ENCODE measurements at regions not wholly inside any gene's neighbourhood (a gene's known extent, or its start where the extent isn't known, plus 50 kb on each side); places are given as distances from the start of the nearest gene placed in this dataset.

- Histone ChIP-seq H4K20me1 (ENCODE audit: insufficient read depth, low read length) (no peaks in the 10 kb centered on the region), H3K9me2 (replicated peaks; ENCODE audit: insufficient read depth, low read length) (no peaks in the 10 kb centered on the region), H3K4me1 (ENCODE audit: low read length) (peaks cover 39% of the 10 kb centered on the region), H3F3A (ENCODE audit: insufficient read depth, low read length) (no peaks in the 10 kb centered on the region), H2AFZ (ENCODE audit: low read length) (no peak overlapping the region), H3K79me2 (ENCODE audit: low read length) (no peaks in the 10 kb centered on the region), H3K4me3 (ENCODE audit: low read length) (no peak overlapping the region), H3K9ac (ENCODE audit: low read length) (no peak overlapping the region), H3K9me3 (replicated peaks; ENCODE audit: insufficient read depth, low read length) (no peaks in the 10 kb centered on the region), H3K36me3 (replicated peaks; ENCODE audit: insufficient read depth, low read length) (no peaks in the 10 kb centered on the region), H3K27ac (ENCODE audit: low read length) (no peak overlapping the region), H3K4me2 (ENCODE audit: low read depth, low read length) (no peak overlapping the region), H3K27me3 (replicated peaks; ENCODE audit: insufficient read depth, low read length) (no peaks in the 10 kb centered on the region)
- TF ChIP-seq EZH2 (optimal IDR thresholded peaks at IDR 0.05; ENCODE audit: low read depth, low read length) (no peak), EZH2phosphoT487 (IDR thresholded peaks at IDR 0.05; ENCODE audit: low read length) (no peak)
- TF ChIP-seq, protein P1, sequence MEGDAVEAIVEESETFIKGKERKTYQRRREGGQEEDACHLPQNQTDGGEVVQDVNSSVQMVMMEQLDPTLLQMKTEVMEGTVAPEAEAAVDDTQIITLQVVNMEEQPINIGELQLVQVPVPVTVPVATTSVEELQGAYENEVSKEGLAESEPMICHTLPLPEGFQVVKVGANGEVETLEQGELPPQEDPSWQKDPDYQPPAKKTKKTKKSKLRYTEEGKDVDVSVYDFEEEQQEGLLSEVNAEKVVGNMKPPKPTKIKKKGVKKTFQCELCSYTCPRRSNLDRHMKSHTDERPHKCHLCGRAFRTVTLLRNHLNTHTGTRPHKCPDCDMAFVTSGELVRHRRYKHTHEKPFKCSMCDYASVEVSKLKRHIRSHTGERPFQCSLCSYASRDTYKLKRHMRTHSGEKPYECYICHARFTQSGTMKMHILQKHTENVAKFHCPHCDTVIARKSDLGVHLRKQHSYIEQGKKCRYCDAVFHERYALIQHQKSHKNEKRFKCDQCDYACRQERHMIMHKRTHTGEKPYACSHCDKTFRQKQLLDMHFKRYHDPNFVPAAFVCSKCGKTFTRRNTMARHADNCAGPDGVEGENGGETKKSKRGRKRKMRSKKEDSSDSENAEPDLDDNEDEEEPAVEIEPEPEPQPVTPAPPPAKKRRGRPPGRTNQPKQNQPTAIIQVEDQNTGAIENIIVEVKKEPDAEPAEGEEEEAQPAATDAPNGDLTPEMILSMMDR (IDR thresholded peaks at IDR 0.05; ENCODE audit: low read length): no peak
- DNase-seq: no peak
Measured at GRCh38 chr3:177594096-177594495, 396.8 kb upstream of the TBL1XR1 start.

DNA sequence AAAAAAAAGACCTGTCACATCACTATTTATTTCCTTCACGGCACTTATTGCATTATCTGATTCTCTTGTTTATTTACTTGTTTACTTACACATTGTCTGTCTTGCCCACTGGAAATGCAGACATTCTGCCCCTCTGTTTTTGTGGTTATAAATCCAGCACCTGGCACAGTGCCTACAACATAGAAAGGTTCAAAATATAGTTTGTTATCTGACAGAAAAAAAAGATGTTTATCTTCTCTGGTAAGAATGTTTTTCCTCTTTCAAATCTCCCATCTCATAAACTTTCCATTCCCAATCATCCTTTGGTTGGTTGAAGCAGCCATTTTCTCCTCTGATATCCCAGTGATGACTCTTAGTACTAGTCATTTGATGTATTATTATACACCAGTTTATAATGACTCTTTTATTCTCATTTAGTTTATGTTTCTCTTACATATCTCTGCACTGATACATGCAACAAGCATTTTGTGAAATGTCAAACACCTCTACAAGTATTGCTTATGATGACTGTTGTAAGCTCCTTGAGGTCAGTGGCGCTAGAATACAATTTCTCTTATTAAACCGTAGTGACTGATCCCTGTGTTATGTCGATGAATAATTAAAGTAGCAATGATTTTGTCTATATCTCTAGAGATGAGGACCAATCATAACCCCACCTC lies 398.4 kb upstream of the TBL1XR1 start:
- no peak overlapping the region for H3K4me2 ChIP-seq (ENCODE audit: low read depth, low read length)
- no peak for DNase-seq
- no peaks in the 10 kb centered on the region for H3K36me3 ChIP-seq (replicated peaks; ENCODE audit: insufficient read depth, low read length)
- H3K27ac ChIP-seq (ENCODE audit: low read length): no peak overlapping the region
- H3K9me2 ChIP-seq (replicated peaks; ENCODE audit: insufficient read depth, low read length): no peaks in the 10 kb centered on the region
- no peak overlapping the region for H2AFZ ChIP-seq (ENCODE audit: low read length)
- no peaks in the 10 kb centered on the region for H3K9me3 ChIP-seq (replicated peaks; ENCODE audit: insufficient read depth, low read length)
- H3K27me3 ChIP-seq (replicated peaks; ENCODE audit: insufficient read depth, low read length): no peaks in the 10 kb centered on the region
- no peaks in the 10 kb centered on the region for H3F3A ChIP-seq (ENCODE audit: insufficient read depth, low read length)
- H4K20me1 ChIP-seq (ENCODE audit: insufficient read depth, low read length): no peaks in the 10 kb centered on the region
- H3K4me1 ChIP-seq (ENCODE audit: low read length): peaks cover 28% of the 10 kb centered on the region
- H3K4me3 ChIP-seq (ENCODE audit: low read length): no peak overlapping the region
- TF ChIP-seq EZH2phosphoT487 (IDR thresholded peaks at IDR 0.05; ENCODE audit: low read length) (no peak), EZH2 (optimal IDR thresholded peaks at IDR 0.05; ENCODE audit: low read depth, low read length) (no peak)
- TF ChIP-seq, protein P1 (IDR thresholded peaks at IDR 0.05; ENCODE audit: low read length): no peak
- no peaks in the 10 kb centered on the region for H3K79me2 ChIP-seq (ENCODE audit: low read length)
- H3K9ac ChIP-seq (ENCODE audit: low read length): no peak overlapping the region

- Histone ChIP-seq H3K79me2 (ENCODE audit: low read length) (no peaks in the 10 kb centered on the region), H2AFZ (ENCODE audit: low read length) (no peak overlapping the region), H3K9me2 (replicated peaks; ENCODE audit: insufficient read depth, low read length) (no peaks in the 10 kb centered on the region), H3K9ac (ENCODE audit: low read length) (no peak overlapping the region), H3F3A (ENCODE audit: insufficient read depth, low read length) (no peaks in the 10 kb centered on the region), H3K27ac (ENCODE audit: low read length) (no peak overlapping the region), H3K36me3 (replicated peaks; ENCODE audit: insufficient read depth, low read length) (no peaks in the 10 kb centered on the region), H3K27me3 (replicated peaks; ENCODE audit: insufficient read depth, low read length) (no peaks in the 10 kb centered on the region), H4K20me1 (ENCODE audit: insufficient read depth, low read length) (no peaks in the 10 kb centered on the region), H3K4me2 (ENCODE audit: low read depth, low read length) (no peak overlapping the region), H3K4me3 (ENCODE audit: low read length) (no peak overlapping the region), H3K9me3 (replicated peaks; ENCODE audit: insufficient read depth, low read length) (no peaks in the 10 kb centered on the region), H3K4me1 (ENCODE audit: low read length) (peaks cover 22% of the 10 kb centered on the region)
- TF ChIP-seq EZH2phosphoT487 (IDR thresholded peaks at IDR 0.05; ENCODE audit: low read length) (no peak), EZH2 (optimal IDR thresholded peaks at IDR 0.05; ENCODE audit: low read depth, low read length) (no peak)
- TF ChIP-seq, protein P1 (IDR thresholded peaks at IDR 0.05; ENCODE audit: low read length): no peak
- no peak for DNase-seq
Measured at GRCh38 chr3:177596248-177596815, 399.1 kb upstream of the TBL1XR1 start.

All from MM.1S (cell line).